NB4 (cell line): ENCODE measurements at regions not wholly inside any gene's neighbourhood (a gene's known extent, or its start where the extent isn't known, plus 50 kb on each side); places are given as distances from the start of the nearest gene placed in this dataset.

ENCODE experiments used
- CTCF ChIP-seq: IDR thresholded peaks from one replicate; pipeline ENCODE4 v1.5.1; 2012; ENCODE audit warnings: low read depth, low read length
- MAX ChIP-seq: IDR thresholded peaks from 2 replicates; pipeline ENCODE4 v1.6.1; 2011; ENCODE audit warnings: low read depth, low read length
- MYC ChIP-seq: IDR thresholded peaks from 2 replicates; pipeline ENCODE4 v1.6.1; 2011; ENCODE audit warnings: low read depth, low read length
- POLR2A ChIP-seq: IDR thresholded peaks from 2 replicates; pipeline ENCODE4 v1.6.1; 2011; ENCODE audit warnings: mild to moderate bottlenecking; ENCODE audit not compliant: insufficient read length; ENCODE audit errors: extremely low read depth

GRCh38 chr1:232696466-232696865, 66.5 kb upstream of the SIPA1L2 start:
- TF ChIP-seq CTCF, result no peak
- no peak for TF ChIP-seq MAX
- no peak for TF ChIP-seq POLR2A
- TF ChIP-seq MYC, result no peak
